DOHH2 (cell line): ENCODE measurements at regions not wholly inside any gene's neighbourhood (a gene's known extent, or its start where the extent isn't known, plus 50 kb on each side); places are given as distances from the start of the nearest gene placed in this dataset.

Experiments
- H3F3A ChIP-seq: fragments of 200-600 bp; sonication (generic), shearing (Covaris generic); 2 replicates; pipeline ENCODE4 v1.6.0; 2016; ENCODE audit warnings: antibody characterized with exemption, mild to moderate bottlenecking; ENCODE audit not compliant: control insufficient read depth, insufficient read depth
- H3K27ac ChIP-seq: fragments of 200-600 bp; sonication (generic); 2 replicates; pipeline ENCODE4 v1.5.1; 2014; ENCODE audit warnings: low read depth, mild to moderate bottlenecking, low read length, moderate library complexity
- H3K27me3 ChIP-seq: fragments of 200-600 bp; sonication (generic); 2 replicates; pipeline ENCODE4 v1.6.1; 2014; ENCODE audit warnings: mild to moderate bottlenecking, low read length, mixed read lengths; ENCODE audit not compliant: control insufficient read depth
- H3K36me3 ChIP-seq: fragments of 200-600 bp; sonication (generic); 2 replicates; pipeline ENCODE4 v1.6.1; 2014; ENCODE audit warnings: mild to moderate bottlenecking, low read length, moderate library complexity, mixed read lengths; ENCODE audit not compliant: control insufficient read depth
- H3K4me1 ChIP-seq: fragments of 200-600 bp; sonication (generic); 2 replicates; pipeline ENCODE4 v1.6.1; 2014; ENCODE audit warnings: mild to moderate bottlenecking, low read length, mixed read lengths; ENCODE audit not compliant: control insufficient read depth
- H3K4me2 ChIP-seq: fragments of 200-600 bp; sonication (generic); 2 replicates; pipeline ENCODE4 v1.6.0; 2014; ENCODE audit warnings: mild to moderate bottlenecking, low read length, moderate library complexity
- H3K4me3 ChIP-seq: fragments of 200-600 bp; sonication (generic); 2 replicates; pipeline ENCODE4 v1.5.1; 2014; ENCODE audit warnings: mild to moderate bottlenecking, low read length, mixed read lengths
- H3K79me2 ChIP-seq: fragments of 200-600 bp; sonication (generic); 2 replicates; pipeline ENCODE4 v1.6.1; 2014; ENCODE audit warnings: mild to moderate bottlenecking, low read length, mixed read lengths; ENCODE audit not compliant: control insufficient read depth
- H3K9me2 ChIP-seq: fragments of 200-600 bp; sonication (generic); replicated peaks from 2 replicates; pipeline ENCODE4 v1.6.1; 2014; ENCODE audit warnings: mild to moderate bottlenecking, low read length, mixed read lengths; ENCODE audit not compliant: control insufficient read depth
- H3K9me3 ChIP-seq: fragments of 200-600 bp; sonication (generic); 2 replicates; pipeline ENCODE4 v1.6.1; 2014; ENCODE audit warnings: antibody characterized with exemption, low read length, mixed read lengths; ENCODE audit not compliant: control insufficient read depth, insufficient read depth
- H4K20me1 ChIP-seq: fragments of 200-600 bp; sonication (generic); 2 replicates; pipeline ENCODE4 v1.6.0; 2014; ENCODE audit warnings: low read depth, mild to moderate bottlenecking, antibody characterized with exemption, low read length, moderate library complexity; ENCODE audit not compliant: control insufficient read depth, insufficient read depth
- EZH2phosphoT487 ChIP-seq: fragments of 200-600 bp; sonication (generic); IDR thresholded peaks from 2 replicates; pipeline ENCODE4 v1.6.1; 2017; ENCODE audit warnings: borderline replicate concordance, mild to moderate bottlenecking, antibody characterized with exemption, low read length, moderate library complexity, mixed read lengths
- TF ChIP-seq, protein P1 (sequence below): fragments of 200-600 bp; sonication (generic); IDR thresholded peaks from one replicate; pipeline ENCODE4 v1.5.1; 2014; ENCODE audit warnings: antibody characterized with exemption, mild to moderate bottlenecking, low read depth, low read length; ENCODE audit not compliant: poor library complexity, severe bottlenecking

DNA sequence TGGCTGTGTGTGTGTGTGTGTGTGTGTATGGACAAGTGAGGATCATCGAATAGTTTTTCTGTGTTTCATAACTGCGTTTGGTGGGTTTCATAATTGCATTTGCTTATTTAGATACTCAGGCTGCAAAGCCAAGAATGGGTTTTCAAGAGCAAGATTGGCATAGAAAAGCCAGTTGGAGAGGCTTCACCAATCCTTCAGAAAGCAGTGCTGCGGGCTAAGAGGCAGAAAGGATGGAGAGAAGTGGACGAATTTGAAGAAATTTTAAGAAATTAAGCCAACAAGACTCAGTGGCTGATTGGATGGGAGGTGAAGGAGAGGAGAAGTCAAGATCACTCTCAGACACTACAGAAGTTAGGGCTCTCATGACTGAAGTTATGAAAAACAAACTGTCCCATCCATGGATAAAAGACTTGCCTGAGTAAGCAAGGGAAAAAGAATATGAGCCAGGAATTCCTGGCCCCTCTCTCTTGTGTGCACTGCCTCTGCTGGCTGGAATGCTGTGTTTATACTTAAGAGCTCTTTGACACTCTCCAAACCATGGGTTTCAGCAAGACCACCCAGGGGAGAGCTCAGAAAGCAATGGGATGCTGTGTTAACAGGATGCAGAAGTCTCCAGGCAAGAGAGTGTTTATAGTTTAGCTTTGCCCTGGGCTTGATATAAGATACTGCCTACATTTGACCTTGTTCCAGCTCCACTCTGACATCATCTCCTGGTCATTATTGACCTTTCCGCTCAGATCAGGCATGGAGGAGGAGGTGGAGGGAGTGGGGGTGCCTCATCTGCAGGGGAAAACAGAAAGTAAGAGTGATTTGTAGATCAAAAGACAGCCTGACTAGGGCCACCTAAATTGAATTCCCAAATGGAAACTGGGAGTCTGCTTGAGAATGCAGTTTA lies 232.0 kb upstream of the PLXNA2 start:
- H3K79me2 ChIP-seq = no peaks in the 10 kb centered on the region
- H3K9me3 ChIP-seq = no peaks in the 10 kb centered on the region
- no peaks in the 10 kb centered on the region for H3K27me3 ChIP-seq
- no peaks in the 10 kb centered on the region for H3K36me3 ChIP-seq
- H3F3A ChIP-seq = no peaks in the 10 kb centered on the region
- H3K4me2 ChIP-seq = no peak overlapping the region
- H3K9me2 ChIP-seq = no peaks in the 10 kb centered on the region
- no peak overlapping the region for H3K27ac ChIP-seq
- no peaks in the 10 kb centered on the region for H4K20me1 ChIP-seq
- H3K4me3 ChIP-seq = no peak overlapping the region
- H3K4me1 ChIP-seq = no peaks in the 10 kb centered on the region
- no peak for TF ChIP-seq EZH2phosphoT487
- TF ChIP-seq, protein P1, sequence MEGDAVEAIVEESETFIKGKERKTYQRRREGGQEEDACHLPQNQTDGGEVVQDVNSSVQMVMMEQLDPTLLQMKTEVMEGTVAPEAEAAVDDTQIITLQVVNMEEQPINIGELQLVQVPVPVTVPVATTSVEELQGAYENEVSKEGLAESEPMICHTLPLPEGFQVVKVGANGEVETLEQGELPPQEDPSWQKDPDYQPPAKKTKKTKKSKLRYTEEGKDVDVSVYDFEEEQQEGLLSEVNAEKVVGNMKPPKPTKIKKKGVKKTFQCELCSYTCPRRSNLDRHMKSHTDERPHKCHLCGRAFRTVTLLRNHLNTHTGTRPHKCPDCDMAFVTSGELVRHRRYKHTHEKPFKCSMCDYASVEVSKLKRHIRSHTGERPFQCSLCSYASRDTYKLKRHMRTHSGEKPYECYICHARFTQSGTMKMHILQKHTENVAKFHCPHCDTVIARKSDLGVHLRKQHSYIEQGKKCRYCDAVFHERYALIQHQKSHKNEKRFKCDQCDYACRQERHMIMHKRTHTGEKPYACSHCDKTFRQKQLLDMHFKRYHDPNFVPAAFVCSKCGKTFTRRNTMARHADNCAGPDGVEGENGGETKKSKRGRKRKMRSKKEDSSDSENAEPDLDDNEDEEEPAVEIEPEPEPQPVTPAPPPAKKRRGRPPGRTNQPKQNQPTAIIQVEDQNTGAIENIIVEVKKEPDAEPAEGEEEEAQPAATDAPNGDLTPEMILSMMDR = no peak

DNA sequence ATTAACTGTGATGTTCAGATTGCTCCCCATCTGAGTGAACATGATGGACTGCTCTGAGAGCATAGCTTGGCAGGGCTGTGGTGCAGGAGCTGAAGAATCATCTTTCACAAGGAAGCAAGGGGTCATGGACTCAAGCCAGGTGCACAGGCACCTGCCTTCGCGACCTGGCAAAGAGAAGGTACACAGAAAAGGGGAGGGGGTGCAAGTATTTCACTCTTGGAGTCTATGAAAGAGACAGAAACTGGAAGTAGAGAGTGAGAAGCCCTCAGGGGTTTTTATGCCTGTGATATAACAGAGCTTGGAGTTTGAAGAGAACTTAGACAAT lies 232.6 kb upstream of the PLXNA2 start:
- TF ChIP-seq, protein P1 = no peak
- no peak for TF ChIP-seq EZH2phosphoT487
- Histone ChIP-seq H3K27me3 (no peaks in the 10 kb centered on the region), H3K4me3 (no peak overlapping the region), H4K20me1 (no peaks in the 10 kb centered on the region), H3K4me2 (no peak overlapping the region), H3K9me2 (no peaks in the 10 kb centered on the region), H3K79me2 (no peaks in the 10 kb centered on the region), H3K27ac (no peak overlapping the region), H3F3A (no peaks in the 10 kb centered on the region), H3K9me3 (no peaks in the 10 kb centered on the region), H3K4me1 (no peaks in the 10 kb centered on the region), H3K36me3 (no peaks in the 10 kb centered on the region)

DNA sequence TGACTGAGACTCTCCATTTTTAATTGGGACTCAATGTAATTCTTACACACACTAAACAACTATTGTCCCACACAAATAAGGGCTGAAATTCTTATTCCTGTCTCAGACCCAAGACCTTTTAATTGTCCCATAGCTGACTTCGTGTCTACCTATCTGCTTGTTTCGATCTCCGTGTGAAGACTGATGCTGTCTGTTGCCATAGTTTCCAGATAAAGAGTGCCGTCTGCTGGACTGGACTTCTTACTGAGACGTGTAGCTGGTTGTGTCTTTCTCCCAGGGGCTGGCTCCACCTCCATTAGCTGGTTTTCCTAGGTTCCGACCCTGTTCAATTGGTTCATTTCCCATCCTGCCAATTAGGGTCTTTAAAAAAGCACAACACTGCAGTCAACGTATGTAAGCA lies 235.3 kb upstream of the PLXNA2 start:
- Histone ChIP-seq H3K4me3 (no peak overlapping the region), H3K27me3 (no peaks in the 10 kb centered on the region), H3K79me2 (no peaks in the 10 kb centered on the region), H3K9me2 (no peaks in the 10 kb centered on the region), H3K27ac (no peak overlapping the region), H3K4me2 (no peak overlapping the region), H3F3A (no peaks in the 10 kb centered on the region), H4K20me1 (no peaks in the 10 kb centered on the region), H3K9me3 (no peaks in the 10 kb centered on the region), H3K4me1 (no peaks in the 10 kb centered on the region), H3K36me3 (no peaks in the 10 kb centered on the region)
- TF ChIP-seq, protein P1 = no peak
- no peak for TF ChIP-seq EZH2phosphoT487
